CD4-positive, alpha-beta T cell treated with Interleukin-17A for 4 hours (primary cell): ENCODE measurements at regions not wholly inside any gene's neighbourhood (a gene's known extent, or its start where the extent isn't known, plus 50 kb on each side); places are given as distances from the start of the nearest gene placed in this dataset.

Experiments used
- DNase-seq: peaks from one replicate; pipeline ENCODE4 v3.0.0-alpha.2; 2020; ENCODE audit warnings: mixed read lengths

- DNase-seq = no peak
These were observed 93.2 kb downstream of the C17orf67 start for GRCh38 chr17:56740481-56740880.
